NCI-H510A (cell line): ENCODE measurements at regions not wholly inside any gene's neighbourhood (a gene's known extent, or its start where the extent isn't known, plus 50 kb on each side); places are given as distances from the start of the nearest gene placed in this dataset.

Experiments
- DNase-seq: peaks from one replicate; lab custom pipeline; 2025; lab: John Stamatoyannopoulos, UW

DNA sequence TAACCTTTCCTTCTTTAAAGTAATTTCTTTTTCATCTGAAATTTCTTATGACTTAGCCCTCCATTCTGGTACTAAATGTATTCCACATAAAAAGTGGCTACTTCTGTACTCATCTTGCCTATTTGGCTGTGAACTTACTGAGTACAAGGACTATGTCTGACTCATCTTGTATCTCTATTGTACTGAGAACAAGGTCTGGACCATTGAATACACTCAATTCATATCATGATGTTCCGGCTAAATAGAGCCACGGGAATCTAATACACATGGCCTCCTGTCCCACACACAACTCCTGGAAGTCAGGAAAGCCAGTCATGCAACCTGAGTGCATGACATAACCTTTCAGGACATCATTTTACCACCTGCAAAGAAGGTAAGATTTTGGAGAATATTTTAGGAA, 203.9 kb downstream of the PLK2 start:
- DNase-seq = no peak

DNA sequence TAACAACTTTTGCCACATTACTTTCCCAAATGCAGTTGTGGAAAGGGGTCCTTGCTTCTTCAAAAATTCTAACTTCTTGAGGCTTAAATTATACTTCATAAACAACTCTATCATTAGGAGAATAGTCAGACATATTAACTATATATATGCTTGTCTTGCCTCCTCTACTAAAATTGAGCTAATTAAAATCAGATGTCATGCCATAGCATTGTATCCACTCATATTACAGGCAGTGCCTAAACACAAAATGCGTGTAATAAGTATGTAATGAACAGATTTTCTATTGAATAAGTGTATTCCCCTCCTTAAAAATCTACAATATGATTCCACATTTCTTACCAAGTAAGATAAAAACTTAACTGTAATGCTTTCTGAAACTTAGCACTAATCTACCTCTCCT, 204.5 kb downstream of the PLK2 start:
- DNase-seq = no peak

DNA sequence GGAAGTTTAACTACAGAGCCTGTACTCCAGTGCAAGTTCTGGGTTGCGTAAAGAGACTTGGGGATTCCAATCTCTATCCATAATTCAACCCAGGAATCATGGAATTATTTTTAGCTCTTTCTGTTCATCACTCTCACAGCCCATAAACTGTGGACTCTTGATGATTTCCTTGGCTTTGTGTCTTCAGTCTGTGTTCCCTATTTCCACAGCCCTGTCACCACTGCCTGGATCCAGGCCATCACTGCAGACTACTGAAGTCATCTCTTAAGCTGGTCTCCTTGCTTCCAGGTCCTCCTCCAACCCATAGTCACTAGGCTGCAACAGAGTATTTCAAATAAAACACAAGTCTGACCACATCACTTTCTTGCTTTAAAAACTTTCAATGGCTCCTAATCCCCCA, 211.7 kb downstream of the PLK2 start:
- no peak for DNase-seq

DNA sequence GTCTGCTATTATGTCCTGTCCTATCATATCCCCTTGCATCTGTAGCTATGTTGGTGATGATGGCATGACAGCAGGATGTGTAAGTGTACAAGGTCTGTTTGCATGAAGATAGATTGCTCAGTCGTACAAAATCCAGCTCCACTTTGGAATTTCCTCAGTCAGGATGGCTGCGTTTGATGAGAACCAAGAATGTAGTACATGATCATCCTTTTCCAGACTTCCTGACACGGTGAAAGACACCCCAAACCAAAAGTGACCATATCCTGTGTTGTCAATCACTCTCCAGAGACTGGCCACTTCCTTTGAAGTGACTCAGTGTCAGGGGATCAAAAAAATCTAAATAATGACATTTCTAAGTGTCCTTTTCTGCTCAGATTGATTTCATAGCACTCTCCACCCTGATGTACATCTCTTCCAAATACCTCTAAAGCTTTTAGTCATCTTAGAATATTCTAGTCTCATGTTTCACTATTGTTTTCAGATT, 213.4 kb downstream of the PLK2 start:
- no peak for DNase-seq

DNA sequence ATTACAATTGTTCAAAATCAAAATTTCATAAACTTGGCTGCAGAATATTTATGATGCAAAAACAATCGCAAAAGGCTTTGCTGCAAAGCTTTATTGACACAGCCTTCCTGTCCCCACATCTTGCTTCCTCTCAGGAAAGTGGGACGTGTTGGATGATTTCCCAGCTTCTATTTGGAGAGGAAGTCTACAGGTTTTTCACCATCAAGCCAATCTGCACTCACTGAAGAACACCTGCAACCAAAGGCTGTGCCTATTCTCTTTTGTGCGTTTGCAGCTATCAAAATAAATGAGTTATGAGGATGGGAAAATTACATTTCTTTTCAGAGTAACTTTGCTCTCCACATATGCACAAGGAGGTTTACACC, 214.4 kb downstream of the PLK2 start:
- no peak for DNase-seq

DNA sequence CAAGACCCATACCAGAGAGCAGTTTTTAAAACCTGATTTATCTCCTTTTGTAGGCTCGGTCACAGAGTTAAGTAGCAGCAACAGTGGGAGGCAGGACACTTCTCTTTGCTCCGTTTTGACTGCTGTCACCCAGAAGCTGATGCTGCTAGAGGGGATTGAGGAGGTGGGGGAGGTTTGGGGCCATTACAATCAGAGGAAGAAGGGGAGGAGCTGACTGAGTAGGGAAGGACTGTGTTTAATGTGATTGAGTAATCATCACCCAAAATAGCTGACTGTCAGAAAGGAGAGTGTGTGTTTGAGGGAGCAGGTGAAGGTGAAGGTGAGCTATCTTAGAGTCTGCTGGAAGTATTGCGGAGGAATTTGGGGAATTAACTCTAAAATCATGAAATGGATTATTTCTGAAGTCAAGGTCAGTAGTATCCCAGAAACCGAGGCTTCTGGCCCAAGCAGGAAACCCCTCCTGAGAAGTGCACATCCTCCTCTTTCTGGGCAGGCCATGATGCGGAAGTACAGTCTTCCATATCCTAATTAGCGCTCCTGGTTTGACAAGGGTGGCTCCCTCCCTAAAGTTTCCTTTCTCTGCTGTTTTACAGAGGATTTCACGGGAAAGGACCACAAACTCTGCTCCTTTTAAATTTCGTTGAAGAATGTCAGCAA, 214.9 kb downstream of the PLK2 start:
- DNase-seq = no peak

DNA sequence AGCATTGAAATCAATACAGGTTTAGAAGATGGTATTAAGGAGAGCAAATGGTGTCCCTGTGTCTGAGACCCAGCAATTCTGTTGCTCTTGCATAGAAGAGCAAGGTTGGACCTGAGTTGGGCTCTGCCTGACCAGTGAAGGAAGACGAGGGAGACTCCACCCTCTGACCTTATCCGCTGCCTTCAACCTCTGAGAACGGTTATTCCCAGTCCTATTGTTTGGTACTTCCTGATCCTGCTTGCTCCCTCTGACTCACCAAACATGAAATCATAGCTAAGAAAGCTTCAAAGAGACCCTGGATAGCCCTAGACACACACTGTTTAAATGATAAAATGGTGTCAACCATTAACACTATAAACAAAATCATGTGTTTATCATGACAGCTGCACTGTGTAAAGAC, 218.5 kb downstream of the PLK2 start:
- no peak for DNase-seq

DNA sequence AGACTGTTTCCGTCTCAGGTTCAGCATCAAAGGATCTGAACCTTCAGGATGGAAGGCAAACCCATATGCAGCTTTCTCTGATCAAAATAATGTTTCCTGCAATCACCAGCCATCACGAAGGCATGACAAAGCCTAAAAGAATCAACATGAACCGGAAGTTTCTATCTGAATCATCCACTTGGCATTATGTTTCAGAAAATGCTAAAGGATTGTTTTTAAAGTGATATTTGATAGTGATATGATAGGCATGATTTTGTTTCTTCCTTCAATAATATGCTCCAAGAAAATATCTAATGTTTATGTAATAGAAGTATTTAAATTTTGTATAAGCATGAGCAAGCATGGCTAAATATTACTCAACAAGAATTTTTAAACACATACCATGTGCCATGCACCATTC, 219.6 kb downstream of the PLK2 start:
- DNase-seq = no peak

DNA sequence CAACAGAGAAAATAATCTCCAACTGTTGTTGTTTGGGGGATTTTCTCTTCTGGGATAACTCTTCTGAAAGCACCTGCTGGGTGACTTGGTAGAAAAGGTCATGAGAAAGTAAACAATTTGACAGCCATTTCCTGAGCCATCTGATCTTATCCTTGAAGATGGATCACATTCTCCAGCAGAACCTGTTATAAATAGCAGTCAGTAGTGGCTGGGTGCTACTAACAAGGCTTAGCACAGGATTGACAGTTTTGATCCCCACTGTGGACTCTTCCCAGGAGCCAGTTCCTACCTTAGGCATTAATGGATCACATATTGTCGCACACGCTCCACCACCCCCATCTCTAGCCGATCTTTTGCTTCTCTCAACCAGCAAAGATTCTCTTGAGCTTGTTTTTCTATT, 220.2 kb downstream of the PLK2 start:
- no peak for DNase-seq

DNA sequence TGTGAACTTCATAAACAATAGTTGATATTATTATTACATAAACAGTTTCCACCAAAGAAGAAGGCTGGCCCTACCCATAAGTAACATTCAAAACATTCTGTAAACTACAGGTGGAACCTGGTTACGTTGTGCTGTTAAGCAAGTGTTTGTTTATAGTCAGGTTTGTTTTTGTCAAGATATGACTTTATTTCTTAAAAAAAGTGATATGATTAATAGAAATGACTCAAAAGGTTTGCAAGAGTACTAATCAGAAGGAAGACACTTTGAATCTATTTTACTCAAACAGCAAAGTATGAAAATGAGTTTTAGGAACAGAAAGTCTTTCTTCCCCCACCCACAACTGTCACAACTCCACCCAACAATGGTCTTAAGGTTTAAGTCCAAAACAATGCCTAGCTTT, 220.8 kb downstream of the PLK2 start:
- no peak for DNase-seq

DNA sequence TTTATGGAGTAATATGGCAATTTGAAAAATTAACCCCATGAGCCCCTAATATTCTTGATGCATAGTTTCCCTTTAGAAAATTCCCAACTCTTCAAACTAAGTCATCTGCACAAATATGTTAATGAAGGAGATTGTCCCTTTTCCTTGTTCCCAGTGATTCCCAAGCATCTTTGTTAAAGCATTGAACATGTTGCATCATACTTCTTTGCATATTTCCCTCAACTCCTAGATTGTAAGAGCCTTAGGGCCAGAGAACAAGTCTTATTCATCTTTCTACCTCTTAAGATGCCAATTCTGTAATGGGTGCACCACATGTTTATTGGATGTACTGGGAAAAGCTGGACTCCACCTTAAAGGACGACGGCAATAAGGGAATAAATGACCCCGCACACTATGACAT, 223.4 kb downstream of the PLK2 start:
- no peak for DNase-seq

DNA sequence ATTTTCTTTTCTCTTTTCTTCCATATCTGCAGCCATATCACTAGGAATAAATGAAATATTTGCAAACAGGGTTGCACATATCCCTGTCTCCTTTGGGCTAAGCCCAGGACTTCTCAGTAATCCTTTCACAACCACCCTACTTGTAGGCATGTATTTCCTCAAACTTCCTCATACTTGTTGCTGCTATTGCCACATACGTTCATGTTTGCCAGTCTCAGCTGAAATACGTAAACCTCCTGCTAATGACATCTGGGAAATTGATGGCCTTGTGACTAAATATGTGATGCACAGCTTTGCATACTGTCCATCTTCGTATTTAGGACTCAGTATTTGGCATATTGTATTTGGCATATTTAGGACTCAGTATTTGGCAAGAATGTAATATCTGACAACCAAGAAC, 224.6 kb downstream of the PLK2 start:
- DNase-seq = no peak

DNA sequence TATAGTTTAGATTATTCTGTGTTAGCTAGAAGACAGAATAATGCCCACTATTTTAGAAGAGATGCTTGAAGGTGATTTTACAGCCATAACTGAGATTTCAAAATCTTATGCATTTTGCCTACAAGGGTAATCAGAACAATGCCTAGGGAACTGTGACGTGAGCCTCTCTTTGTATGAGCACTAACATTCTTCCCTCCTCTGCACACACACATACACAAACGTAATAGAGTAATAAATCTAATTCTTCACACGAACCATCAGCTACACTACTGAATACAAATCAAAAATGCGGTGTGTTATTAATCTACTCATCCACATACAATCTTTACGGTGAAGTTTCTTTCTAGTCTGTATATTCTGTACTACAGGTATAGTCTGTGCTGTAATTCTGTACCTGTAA, 227.8 kb downstream of the PLK2 start:
- DNase-seq = no peak

DNA sequence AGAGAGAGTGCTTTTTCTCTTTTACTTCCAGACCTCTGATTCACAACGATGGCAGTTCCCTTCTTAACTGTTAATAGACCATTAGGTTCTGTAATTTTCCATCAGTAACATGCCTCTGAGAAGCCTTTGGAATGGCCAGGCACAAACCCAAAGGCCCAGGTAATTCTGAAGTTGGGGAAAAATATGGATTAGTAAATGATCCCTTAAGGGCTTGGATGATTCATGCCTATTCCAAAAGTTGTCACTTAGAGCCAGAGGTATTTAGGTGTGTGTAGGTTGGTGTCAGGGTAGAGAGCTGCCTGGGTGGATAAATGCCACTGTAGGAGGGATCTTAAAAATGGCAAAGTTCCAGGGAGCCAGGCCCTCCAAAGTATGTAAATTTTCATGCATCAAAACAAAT, 228.8 kb downstream of the PLK2 start:
- DNase-seq = no peak

DNA sequence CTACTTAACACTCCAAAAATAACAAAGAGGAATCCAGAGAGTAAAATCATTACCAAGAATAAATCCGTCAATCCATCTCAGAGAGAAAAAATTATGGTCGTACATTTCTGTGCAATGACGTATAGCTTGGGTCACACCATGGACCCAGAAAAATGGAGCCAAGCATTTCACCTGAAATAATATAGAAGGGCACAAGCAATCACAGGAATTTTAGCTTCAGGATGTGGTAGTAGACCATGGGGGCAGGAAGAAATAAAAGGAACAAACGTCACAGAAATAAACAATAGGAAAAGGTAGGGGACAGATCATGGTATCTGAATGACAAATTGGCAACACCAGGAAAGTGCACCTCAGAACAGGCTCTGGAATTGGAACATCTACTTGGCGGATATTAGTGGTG, 231.0 kb downstream of the PLK2 start:
- DNase-seq = no peak

DNA sequence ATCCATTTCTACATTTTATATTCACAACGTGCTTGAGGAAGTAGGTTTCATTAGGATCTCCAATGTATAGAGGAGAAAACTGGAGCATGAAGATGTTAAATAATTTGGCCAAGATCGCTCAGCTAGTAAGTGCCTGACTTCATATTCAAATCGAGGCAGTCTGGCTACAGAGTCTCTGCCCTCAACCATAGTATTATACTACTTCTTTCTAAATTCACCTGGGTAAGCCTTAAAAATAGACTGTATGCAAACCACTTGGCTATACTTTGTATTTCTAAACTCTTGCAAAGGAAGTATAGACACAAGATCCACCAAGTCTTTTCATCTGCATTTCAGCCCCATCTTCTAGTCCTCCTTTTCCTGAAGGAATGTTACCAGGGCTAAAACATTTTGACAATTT, 232.0 kb downstream of the PLK2 start:
- DNase-seq = no peak

DNA sequence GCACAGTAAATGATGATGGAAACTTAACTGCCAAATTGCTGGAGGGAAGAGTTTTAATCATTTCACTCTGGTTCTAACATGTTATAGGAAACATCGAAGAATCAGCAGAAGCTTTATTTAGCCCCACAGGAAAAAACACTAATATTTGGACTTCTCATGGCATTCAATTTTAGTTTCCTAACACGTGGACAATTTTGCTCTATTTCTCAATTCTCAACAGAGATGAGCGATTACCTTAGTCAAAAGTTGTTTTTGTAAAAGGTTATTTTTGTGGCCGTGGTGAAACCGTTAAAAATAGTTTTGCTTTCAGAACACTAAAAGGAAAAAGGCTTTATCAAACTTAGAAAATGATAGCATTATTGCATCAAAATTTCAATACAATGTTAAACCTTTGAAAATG, 235.2 kb downstream of the PLK2 start:
- no peak for DNase-seq

DNA sequence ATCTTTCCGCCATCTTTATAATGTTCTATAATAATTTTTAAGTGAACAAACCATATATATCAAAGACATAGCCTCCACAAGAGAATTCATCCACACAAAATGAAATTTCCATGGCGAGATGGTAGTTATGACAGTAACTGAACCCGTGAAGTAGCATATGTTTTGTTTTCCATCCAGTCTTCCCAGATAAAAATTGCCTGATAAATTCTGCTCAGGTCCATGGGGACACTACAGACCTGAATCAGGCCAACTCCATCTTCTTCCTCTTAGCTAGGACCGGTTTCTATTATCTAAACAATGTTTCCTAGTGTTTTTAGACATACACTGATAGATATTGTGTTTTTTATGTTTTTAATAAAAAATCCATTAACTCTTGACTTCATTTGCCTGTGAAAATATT, 235.7 kb downstream of the PLK2 start:
- no peak for DNase-seq

DNA sequence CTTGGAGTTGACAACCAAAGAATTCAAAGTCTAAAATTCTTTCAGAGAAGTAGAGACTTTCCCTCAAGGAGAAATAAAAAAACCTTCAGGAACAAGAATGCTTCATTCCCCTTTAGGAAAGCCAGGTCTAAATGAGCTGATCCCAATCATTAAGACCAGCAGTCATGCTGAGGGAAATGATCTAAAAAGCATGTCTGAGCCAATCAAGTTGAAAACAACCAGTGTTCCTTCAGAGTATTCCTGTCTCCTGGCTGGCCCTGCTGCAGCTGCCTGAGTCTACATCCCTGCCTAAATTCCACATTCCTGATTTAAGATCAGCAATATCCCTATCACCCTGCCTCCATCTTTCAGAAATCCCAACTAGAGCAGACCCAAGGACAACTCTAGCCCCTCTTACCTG, 244.5 kb downstream of the PLK2 start:
- DNase-seq = no peak

DNA sequence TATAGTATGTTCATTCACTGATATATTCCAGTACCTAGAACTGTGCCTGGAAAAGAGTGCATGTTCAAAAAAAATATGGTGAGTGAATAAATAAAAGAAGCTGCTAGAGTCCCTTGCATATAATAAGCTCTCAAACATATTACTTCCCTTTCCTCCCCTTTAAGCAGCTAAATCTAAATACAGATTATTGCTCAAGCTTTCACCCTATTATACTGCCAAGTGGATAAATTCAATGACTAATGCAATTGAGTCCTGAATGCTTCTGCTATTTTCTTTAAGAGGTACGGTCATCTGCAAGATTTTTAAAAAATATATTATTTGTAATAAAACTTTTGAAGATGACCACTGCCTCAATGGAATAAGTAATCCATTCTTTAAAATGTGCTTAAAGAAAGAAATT, 248.4 kb downstream of the PLK2 start:
- DNase-seq = no peak

DNA sequence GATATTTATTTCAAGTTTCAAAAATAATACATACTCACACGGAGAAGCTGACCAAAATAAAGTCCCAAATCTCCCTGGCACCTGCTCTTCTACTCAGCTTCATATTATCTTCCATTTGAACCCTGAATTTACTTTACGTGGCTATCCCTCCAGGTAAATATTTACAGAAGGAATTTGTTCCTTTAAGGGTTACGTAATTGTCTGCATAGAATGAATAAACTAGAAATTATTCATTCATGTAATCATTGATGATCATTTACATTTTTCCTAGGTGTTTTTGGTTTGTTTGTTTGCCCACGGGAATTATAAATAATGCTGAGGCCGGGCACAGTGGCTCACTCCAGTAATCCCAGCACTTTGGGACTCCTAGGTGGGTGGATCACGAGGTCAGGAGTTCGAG, 251.2 kb downstream of the PLK2 start:
- DNase-seq = no peak

DNA sequence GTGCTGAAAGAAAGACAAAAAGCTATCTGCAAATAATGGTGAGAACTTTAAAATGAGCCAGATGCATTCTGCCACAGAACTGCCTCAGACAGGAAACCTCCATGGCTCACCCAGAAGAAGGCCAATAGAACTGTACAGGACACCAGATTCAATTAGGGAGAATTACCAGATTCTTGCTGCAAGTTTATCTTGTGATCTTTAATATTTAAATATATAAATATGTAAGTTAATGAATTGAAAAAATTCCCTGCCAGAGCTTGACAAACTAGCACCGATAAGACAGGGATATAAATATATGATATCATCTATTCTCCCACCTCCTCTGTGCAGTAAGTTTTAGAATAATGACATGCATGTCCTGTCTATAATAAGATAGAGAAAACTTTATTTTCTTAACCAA, 252.8 kb downstream of the PLK2 start:
- no peak for DNase-seq

DNA sequence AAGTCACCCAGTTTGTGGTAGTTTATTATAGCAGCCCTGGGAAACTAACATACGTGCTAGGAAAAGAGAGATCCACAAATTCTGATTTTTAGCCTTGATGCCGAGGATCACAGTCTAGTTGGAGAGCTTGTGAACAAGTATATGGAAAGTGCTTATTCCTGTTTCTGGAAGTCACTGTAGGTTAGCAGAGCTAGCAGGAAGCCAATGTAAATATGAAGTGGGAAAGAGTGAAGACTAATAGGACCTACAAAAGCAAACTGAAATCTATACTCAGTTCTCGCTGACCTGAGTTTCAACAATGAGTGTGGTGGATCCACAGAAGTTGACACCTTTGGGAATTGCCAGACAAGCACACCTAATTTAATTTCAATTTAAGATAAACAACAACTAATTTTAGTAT, 254.9 kb downstream of the PLK2 start:
- no peak for DNase-seq

DNA sequence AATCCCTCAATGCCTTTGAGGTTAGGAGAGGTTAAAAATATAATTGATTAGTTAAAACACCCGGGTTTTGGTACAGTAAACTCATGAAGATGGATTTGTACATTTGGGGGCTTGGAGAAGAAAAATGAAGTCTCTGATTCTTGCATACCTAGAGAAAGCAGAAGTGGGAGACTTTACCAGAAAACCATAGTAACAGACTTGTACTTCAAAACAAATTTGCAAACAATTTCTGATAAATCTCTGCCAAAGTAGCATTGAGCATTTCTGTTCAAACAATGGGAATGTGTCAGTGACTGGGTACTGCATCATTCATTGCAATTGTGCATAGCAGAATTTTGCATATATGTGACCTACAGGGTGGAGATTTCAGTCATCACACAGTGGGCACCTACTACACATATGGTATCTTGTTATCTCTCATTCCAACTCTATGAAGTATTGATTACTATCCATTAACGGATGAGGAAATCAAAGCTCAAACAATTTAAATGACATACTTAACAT, 256.9 kb downstream of the PLK2 start:
- no peak for DNase-seq
